Neural progenitor cell (in vitro differentiated cells): ENCODE measurements at regions not wholly inside any gene's neighbourhood (a gene's known extent, or its start where the extent isn't known, plus 50 kb on each side); places are given as distances from the start of the nearest gene placed in this dataset.

ENCODE experiments used
- DNase-seq: peaks from one replicate; pipeline ENCODE4 v3.0.0-alpha.2; 2016; ENCODE audit warnings: low spot score
- H2AFZ ChIP-seq: fragments of 200-600 bp; sonication (generic); replicated peaks from 2 replicates; pipeline ENCODE4 v1.6.1; 2016; ENCODE audit warnings: antibody characterized with exemption
- H3F3A ChIP-seq: fragments of 200-600 bp; sonication (generic); 2 replicates; pipeline ENCODE4 v1.6.1; 2016; ENCODE audit warnings: antibody characterized with exemption, low read depth
- H3K27ac ChIP-seq: fragments of 200-600 bp; sonication (generic); 2 replicates; pipeline ENCODE4 v1.5.1; 2016; ENCODE audit warnings: mild to moderate bottlenecking
- H3K27me3 ChIP-seq: fragments of 200-600 bp; sonication (generic); 2 replicates; pipeline ENCODE4 v1.6.1; 2016; ENCODE audit warnings: mild to moderate bottlenecking, moderate library complexity
- H3K36me3 ChIP-seq: fragments of 200-600 bp; sonication (generic); 2 replicates; pipeline ENCODE4 v1.5.1; 2016
- H3K4me1 ChIP-seq: fragments of 200-600 bp; sonication (generic); 2 replicates; pipeline ENCODE4 v1.6.1; 2016; ENCODE audit warnings: mixed run types
- H3K4me2 ChIP-seq: fragments of 200-600 bp; sonication (generic); 2 replicates; pipeline ENCODE4 v1.6.1; 2016
- H3K4me3 ChIP-seq: fragments of 200-600 bp; sonication (generic); 2 replicates; pipeline ENCODE4 v1.5.1; 2016
- H3K79me2 ChIP-seq: fragments of 200-600 bp; sonication (generic); 2 replicates; pipeline ENCODE4 v1.6.1; 2016; ENCODE audit warnings: low read depth
- H3K9ac ChIP-seq: fragments of 200-600 bp; sonication (generic); 2 replicates; pipeline ENCODE4 v1.6.1; 2016
- H3K9me3 ChIP-seq: fragments of 200-600 bp; sonication (generic); 2 replicates; pipeline ENCODE4 v1.5.1; 2016; ENCODE audit warnings: low read depth
- H4K20me1 ChIP-seq: fragments of 200-600 bp; sonication (generic); 2 replicates; pipeline ENCODE4 v1.6.1; 2016; ENCODE audit warnings: low read depth
- H3K27ac Mint-ChIP-seq: 3 replicates; pipeline ENCODE4 v1.8.0; 2021; ENCODE audit warnings: mixed read lengths
- H3K27me3 Mint-ChIP-seq: 2 replicates; pipeline ENCODE4 v1.8.0; 2022; ENCODE audit warnings: low read depth, mild to moderate bottlenecking, inconsistent platforms, moderate library complexity, mixed read lengths; ENCODE audit not compliant: insufficient read depth
- H3K36me3 Mint-ChIP-seq: 3 replicates; pipeline ENCODE4 v1.8.0; 2021; ENCODE audit warnings: mixed read lengths
- H3K4me1 Mint-ChIP-seq: 3 replicates; pipeline ENCODE4 v1.8.0; 2021; ENCODE audit warnings: mixed read lengths
- H3K4me3 Mint-ChIP-seq: 3 replicates; pipeline ENCODE4 v1.8.0; 2021; ENCODE audit warnings: mild to moderate bottlenecking, moderate library complexity, mixed read lengths
- H3K9me3 Mint-ChIP-seq: 3 replicates; pipeline ENCODE4 v1.8.0; 2020; ENCODE audit warnings: mixed read lengths
- CTCF ChIP-seq: fragments of 200-600 bp; sonication (generic); IDR thresholded peaks from 2 replicates; pipeline ENCODE4 v1.5.1; 2017; ENCODE audit warnings: antibody characterized with exemption, mild to moderate bottlenecking
- EZH2 ChIP-seq: fragments of 200-600 bp; sonication (generic); IDR thresholded peaks from 2 replicates; pipeline ENCODE4 v1.6.1; 2017; ENCODE audit warnings: antibody characterized with exemption, mild to moderate bottlenecking, moderate library complexity
- EZH2phosphoT487 ChIP-seq: fragments of 200-600 bp; sonication (generic); IDR thresholded peaks from 2 replicates; pipeline ENCODE4 v1.6.1; 2017; ENCODE audit warnings: antibody characterized with exemption

GRCh38 chr15:93462690-93463089 lies 373.7 kb upstream of the RGMA start:
- no peak overlapping the region for H3K4me2 ChIP-seq
- H3K27me3 ChIP-seq: no peaks in the 10 kb centered on the region
- H3K79me2 ChIP-seq: no peaks in the 10 kb centered on the region
- H3K4me3 ChIP-seq: no peak overlapping the region
- peaks cover 9% of the 10 kb centered on the region for H3F3A ChIP-seq
- no peak overlapping the region for H3K9ac ChIP-seq
- H3K36me3 ChIP-seq: no peaks in the 10 kb centered on the region
- DNase-seq: no peak
- Mint-ChIP-seq H3K9me3 (no peaks in the 10 kb centered on the region), H3K4me1 (peaks cover 27% of the 10 kb centered on the region), H3K27me3 (peaks cover 4% of the 10 kb centered on the region), H3K36me3 (peaks cover 36% of the 10 kb centered on the region), H3K27ac (no peak overlapping the region), H3K4me3 (no peak overlapping the region)
- H4K20me1 ChIP-seq: no peaks in the 10 kb centered on the region
- TF ChIP-seq CTCF (no peak), EZH2 (no peak), EZH2phosphoT487 (no peak)
- H3K4me1 ChIP-seq: peaks cover 25% of the 10 kb centered on the region
- H3K27ac ChIP-seq: no peak overlapping the region
- no peak overlapping the region for H2AFZ ChIP-seq
- no peaks in the 10 kb centered on the region for H3K9me3 ChIP-seq

- no peak overlapping the region for H2AFZ ChIP-seq
- H3K27me3 ChIP-seq: no peaks in the 10 kb centered on the region
- no peak overlapping the region for H3K9ac ChIP-seq
- H3K4me1 Mint-ChIP-seq: peaks cover 12% of the 10 kb centered on the region
- no peak overlapping the region for H3K27ac Mint-ChIP-seq
- H3K27ac ChIP-seq: no peak overlapping the region
- H4K20me1 ChIP-seq: no peaks in the 10 kb centered on the region
- no peaks in the 10 kb centered on the region for H3K9me3 Mint-ChIP-seq
- H3K27me3 Mint-ChIP-seq: peaks cover 4% of the 10 kb centered on the region
- no peak overlapping the region for H3K4me3 ChIP-seq
- H3K36me3 ChIP-seq: no peaks in the 10 kb centered on the region
- no peak overlapping the region for H3K4me2 ChIP-seq
- no peaks in the 10 kb centered on the region for H3K79me2 ChIP-seq
- H3K36me3 Mint-ChIP-seq: peaks cover 45% of the 10 kb centered on the region
- H3K4me1 ChIP-seq: peaks cover 6% of the 10 kb centered on the region
- H3F3A ChIP-seq: peaks cover 4% of the 10 kb centered on the region
- TF ChIP-seq EZH2: no peak
- TF ChIP-seq CTCF: no peak
- TF ChIP-seq EZH2phosphoT487: no peak
- H3K9me3 ChIP-seq: no peaks in the 10 kb centered on the region
- no peak for DNase-seq
- no peak overlapping the region for H3K4me3 Mint-ChIP-seq
Observed at GRCh38 chr15:93460717-93461116, 371.7 kb upstream of the RGMA start.

- Mint-ChIP-seq H3K9me3 (no peaks in the 10 kb centered on the region), H3K4me1 (peaks cover 14% of the 10 kb centered on the region)
- no peak for DNase-seq
Observed at GRCh38 chr15:93459396-93459795, 370.4 kb upstream of the RGMA start.

More at GRCh38 chr15:93459396-93459795, 370.4 kb upstream of the RGMA start:
- Histone ChIP-seq H4K20me1 (no peaks in the 10 kb centered on the region), H3K27me3 (no peaks in the 10 kb centered on the region), H3K27ac (no peak overlapping the region), H3K79me2 (no peaks in the 10 kb centered on the region), H3F3A (peaks cover 6% of the 10 kb centered on the region), H3K9me3 (no peaks in the 10 kb centered on the region), H3K36me3 (no peaks in the 10 kb centered on the region), H3K9ac (no peak overlapping the region), H3K4me3 (no peak overlapping the region), H3K4me1 (peaks cover 7% of the 10 kb centered on the region), H2AFZ (no peak overlapping the region), H3K4me2 (no peak overlapping the region)
- no peak overlapping the region for H3K4me3 Mint-ChIP-seq
- no peak for TF ChIP-seq EZH2phosphoT487
- TF ChIP-seq CTCF: no peak
- no peak for TF ChIP-seq EZH2
- H3K36me3 Mint-ChIP-seq: peaks cover 38% of the 10 kb centered on the region
- H3K27me3 Mint-ChIP-seq: peaks cover 8% of the 10 kb centered on the region
- H3K27ac Mint-ChIP-seq: no peak overlapping the region
